Activated B cell treated with CpG ODN at 0.5 μM for 24 hours (primary cell): ENCODE measurements at regions not wholly inside any gene's neighbourhood (a gene's known extent, or its start where the extent isn't known, plus 50 kb on each side); places are given as distances from the start of the nearest gene placed in this dataset.

Experiments
- ATAC-seq: fragments of 200-7000 bp; cut with Tn5 transposase; one replicate; pipeline ENCODE4 v1.10.0; 2021; ENCODE audit warnings: low read depth, mild to moderate bottlenecking, moderate library complexity
- CTCF ChIA-PET: fragments of 350-600 bp; sonication (Branson Sonifier 250); formaldehyde crosslinking; loops from one replicate; lab custom pipeline; 2021; ENCODE audit warnings: antibody characterized with exemption; lab: Charles Lee
- POLR2A ChIA-PET: fragments of 350-600 bp; sonication (Branson Sonifier 250); formaldehyde crosslinking; loops from one replicate; lab custom pipeline; 2021; ENCODE audit warnings: antibody characterized with exemption; lab: Charles Lee
- DNase-seq: peaks from one replicate; pipeline ENCODE4 v3.0.0; 2022
- H3K27ac Mint-ChIP-seq: one replicate; pipeline ENCODE4 v1.8.0; 2020; ENCODE audit warnings: mixed read lengths
- H3K27me3 Mint-ChIP-seq: one replicate; pipeline ENCODE4 v1.8.0; 2021; ENCODE audit warnings: mixed read lengths
- H3K36me3 Mint-ChIP-seq: one replicate; pipeline ENCODE4 v1.8.0; 2021; ENCODE audit warnings: low read depth, mixed read lengths
- H3K4me1 Mint-ChIP-seq: one replicate; pipeline ENCODE4 v1.8.0; 2021; ENCODE audit warnings: mixed read lengths
- H3K4me3 Mint-ChIP-seq: one replicate; pipeline ENCODE4 v1.8.0; 2020; ENCODE audit warnings: mild to moderate bottlenecking, mixed read lengths
- H3K9me3 Mint-ChIP-seq: one replicate; pipeline ENCODE4 v1.8.0; 2020; ENCODE audit warnings: mixed read lengths
- CTCF ChIP-seq: fragments of 200-600 bp; IDR thresholded peaks from one replicate; pipeline ENCODE4 v1.8.0; 2022; ENCODE audit warnings: antibody characterized with exemption, mild to moderate bottlenecking
- intact Hi-C: fragments of 100-400 bp; cut with micrococcal nuclease; formaldehyde crosslinking; loops from one replicate; pipeline ENCODE4 v1.15.1; 2024

- no peaks in the 10 kb centered on the region for H3K9me3 Mint-ChIP-seq
- ChIA-PET CTCF (no interaction called here), POLR2A (no interaction called here)
- intact Hi-C loops, result no loop called here
- no peak overlapping the region for H3K4me3 Mint-ChIP-seq
- H3K27ac Mint-ChIP-seq, result no peak overlapping the region
- H3K36me3 Mint-ChIP-seq, result no peaks in the 10 kb centered on the region
- no peak for ATAC-seq
- H3K27me3 Mint-ChIP-seq, result no peaks in the 10 kb centered on the region
- H3K4me1 Mint-ChIP-seq, result no peaks in the 10 kb centered on the region
- DNase-seq, result no peak
- no peak for TF ChIP-seq CTCF
Observed at GRCh38 chr3:80676866-80677265, 909.1 kb upstream of the ROBO1 start.

GRCh38 chr3:80676261-80676660 lies 908.5 kb upstream of the ROBO1 start:
- TF ChIP-seq CTCF, result no peak
- Mint-ChIP-seq H3K27ac (no peak overlapping the region), H3K9me3 (no peaks in the 10 kb centered on the region), H3K36me3 (no peaks in the 10 kb centered on the region), H3K4me1 (no peaks in the 10 kb centered on the region), H3K4me3 (no peak overlapping the region), H3K27me3 (no peaks in the 10 kb centered on the region)
- no peak for DNase-seq
- POLR2A ChIA-PET, result no interaction called here
- CTCF ChIA-PET, result no interaction called here
- intact Hi-C loops, result no loop called here
- ATAC-seq, result no peak

GRCh38 chr3:80675790-80676189 lies 908.0 kb upstream of the ROBO1 start:
- ChIA-PET CTCF (no interaction called here), POLR2A (no interaction called here)
- no peak for DNase-seq
- H3K27me3 Mint-ChIP-seq, result no peaks in the 10 kb centered on the region
- H3K36me3 Mint-ChIP-seq, result no peaks in the 10 kb centered on the region
- intact Hi-C loops, result no loop called here
- no peak for ATAC-seq
- H3K4me3 Mint-ChIP-seq, result no peak overlapping the region
- H3K27ac Mint-ChIP-seq, result no peak overlapping the region
- TF ChIP-seq CTCF, result no peak
- H3K9me3 Mint-ChIP-seq, result no peaks in the 10 kb centered on the region
- H3K4me1 Mint-ChIP-seq, result no peaks in the 10 kb centered on the region

GRCh38 chr3:80668600-80669294 lies 900.9 kb upstream of the ROBO1 start:
- DNase-seq (no peak), ATAC-seq (no peak)
- Mint-ChIP-seq H3K27me3 (no peaks in the 10 kb centered on the region), H3K4me3 (no peak overlapping the region), H3K27ac (no peak overlapping the region), H3K36me3 (no peaks in the 10 kb centered on the region), H3K4me1 (no peaks in the 10 kb centered on the region), H3K9me3 (peaks cover 12% of the 10 kb centered on the region)
- CTCF ChIA-PET, result no interaction called here
- intact Hi-C loops, result no loop called here
- no peak for TF ChIP-seq CTCF
- POLR2A ChIA-PET, result no interaction called here

- ChIA-PET CTCF (no interaction called here), POLR2A (no interaction called here)
- no peak overlapping the region for H3K27ac Mint-ChIP-seq
- no peak for TF ChIP-seq CTCF
- H3K27me3 Mint-ChIP-seq, result no peaks in the 10 kb centered on the region
- H3K36me3 Mint-ChIP-seq, result no peaks in the 10 kb centered on the region
- ATAC-seq, result no peak
- H3K9me3 Mint-ChIP-seq, result peaks cover 12% of the 10 kb centered on the region
- H3K4me1 Mint-ChIP-seq, result no peaks in the 10 kb centered on the region
- H3K4me3 Mint-ChIP-seq, result no peak overlapping the region
- DNase-seq, result no peak
- intact Hi-C loops, result no loop called here
Observed at GRCh38 chr3:80668100-80668499, 900.3 kb upstream of the ROBO1 start.
